CD4-positive, alpha-beta T cell treated with Interleukin-21 for 1 hour (primary cell): ENCODE measurements at regions not wholly inside any gene's neighbourhood (a gene's known extent, or its start where the extent isn't known, plus 50 kb on each side); places are given as distances from the start of the nearest gene placed in this dataset.
"Not testable (repeated sequence)": the region's sequence is repeated elsewhere in the genome, so short reads cannot be mapped to it uniquely, and the experiment has no call there.

ENCODE experiments used
- DNase-seq: peaks from one replicate; pipeline ENCODE4 v3.0.0-alpha.2; 2020

- no peak for DNase-seq
Measured at GRCh38 chr4:181830404-181831035, 412.7 kb upstream of the TENM3 start.

- no peak for DNase-seq
Measured at GRCh38 chr4:181834071-181834470, 409.1 kb upstream of the TENM3 start.

- DNase-seq = no peak
Measured at GRCh38 chr4:181835348-181835747, 407.9 kb upstream of the TENM3 start.

GRCh38 chr4:181838253-181838652 is 404.9 kb upstream of the TENM3 start:
- no peak for DNase-seq

GRCh38 chr4:181843797-181844196 is 399.4 kb upstream of the TENM3 start:
- DNase-seq = not testable (repeated sequence)

- no peak for DNase-seq
Measured at GRCh38 chr4:181845617-181846016, 397.6 kb upstream of the TENM3 start.

- DNase-seq = no peak
Measured at GRCh38 chr4:181846934-181847333, 396.3 kb upstream of the TENM3 start.

- DNase-seq = no peak
Measured at GRCh38 chr4:181848357-181848756, 394.8 kb upstream of the TENM3 start.

GRCh38 chr4:181849472-181849871 is 393.7 kb upstream of the TENM3 start:
- DNase-seq = no peak

GRCh38 chr4:181853881-181854511 is 389.2 kb upstream of the TENM3 start:
- no peak for DNase-seq

- DNase-seq = no peak
Measured at GRCh38 chr4:181855307-181855706, 387.9 kb upstream of the TENM3 start.

- not testable (repeated sequence) for DNase-seq
Measured at GRCh38 chr4:181857471-181857870, 385.7 kb upstream of the TENM3 start.

- no peak for DNase-seq
Measured at GRCh38 chr4:181858741-181859140, 384.5 kb upstream of the TENM3 start.

- DNase-seq = no peak
Measured at GRCh38 chr4:181859439-181859838, 383.8 kb upstream of the TENM3 start.

- DNase-seq = no peak
Measured at GRCh38 chr4:181860157-181860556, 383.0 kb upstream of the TENM3 start.

- DNase-seq = no peak
Measured at GRCh38 chr4:181860668-181861067, 382.5 kb upstream of the TENM3 start.

- no peak for DNase-seq
Measured at GRCh38 chr4:181863856-181864255, 379.3 kb upstream of the TENM3 start.

- no peak for DNase-seq
Measured at GRCh38 chr4:181870326-181870725, 372.9 kb upstream of the TENM3 start.

GRCh38 chr4:181874602-181875001 is 368.6 kb upstream of the TENM3 start:
- no peak for DNase-seq

- no peak for DNase-seq
Measured at GRCh38 chr4:181877329-181877848, 365.8 kb upstream of the TENM3 start.

- DNase-seq = no peak
Measured at GRCh38 chr4:181890031-181890430, 353.2 kb upstream of the TENM3 start.

- no peak for DNase-seq
Measured at GRCh38 chr4:181890911-181891310, 352.3 kb upstream of the TENM3 start.

GRCh38 chr4:181896614-181897013 is 346.6 kb upstream of the TENM3 start:
- DNase-seq = no peak

- DNase-seq = no peak
Measured at GRCh38 chr4:181897935-181898334, 345.3 kb upstream of the TENM3 start.

GRCh38 chr4:181902404-181902803 is 340.8 kb upstream of the TENM3 start:
- DNase-seq = not testable (repeated sequence)
